Right renal cortex interstitium (tissue), 3 donors: ENCODE measurements at regions not wholly inside any gene's neighbourhood (a gene's known extent, or its start where the extent isn't known, plus 50 kb on each side); places are given as distances from the start of the nearest gene placed in this dataset.
"Not testable (repeated sequence)": the region's sequence is repeated elsewhere in the genome, so short reads cannot be mapped to it uniquely, and the experiment has no call there.

Source experiments
- DNase-seq, 3 donors: peaks; one replicate each; pipeline ENCODE4 v3.0.0-alpha.2; 2013; ENCODE audit warnings: low read depth in 3 of 3, low spot score in 2 of 3

GRCh38 chr14:30252783-30253674 is 305.9 kb upstream of the G2E3 start:
- no peak for DNase-seq

DNA sequence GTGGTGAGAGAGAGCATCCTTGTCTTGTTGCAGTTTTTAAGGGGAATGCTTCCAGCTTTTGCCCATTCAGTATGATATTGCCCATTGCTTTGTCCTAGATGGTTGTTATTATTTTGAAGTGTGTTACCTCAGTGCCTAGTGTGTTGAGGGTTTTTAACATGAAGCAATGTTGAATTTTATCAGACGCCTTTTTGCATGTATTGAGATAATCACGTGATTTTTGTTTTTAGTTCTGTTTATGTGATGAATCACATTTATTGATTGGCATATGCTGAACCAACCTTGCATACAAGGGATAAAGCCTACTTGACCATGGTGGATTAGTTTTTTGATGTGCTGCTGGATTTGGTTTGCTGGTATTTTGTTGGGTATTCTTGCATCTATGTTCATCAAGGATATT is 302.3 kb upstream of the G2E3 start:
- DNase-seq, result no peak

GRCh38 chr14:30257946-30258661 is 300.9 kb upstream of the G2E3 start:
- no peak for DNase-seq

DNA sequence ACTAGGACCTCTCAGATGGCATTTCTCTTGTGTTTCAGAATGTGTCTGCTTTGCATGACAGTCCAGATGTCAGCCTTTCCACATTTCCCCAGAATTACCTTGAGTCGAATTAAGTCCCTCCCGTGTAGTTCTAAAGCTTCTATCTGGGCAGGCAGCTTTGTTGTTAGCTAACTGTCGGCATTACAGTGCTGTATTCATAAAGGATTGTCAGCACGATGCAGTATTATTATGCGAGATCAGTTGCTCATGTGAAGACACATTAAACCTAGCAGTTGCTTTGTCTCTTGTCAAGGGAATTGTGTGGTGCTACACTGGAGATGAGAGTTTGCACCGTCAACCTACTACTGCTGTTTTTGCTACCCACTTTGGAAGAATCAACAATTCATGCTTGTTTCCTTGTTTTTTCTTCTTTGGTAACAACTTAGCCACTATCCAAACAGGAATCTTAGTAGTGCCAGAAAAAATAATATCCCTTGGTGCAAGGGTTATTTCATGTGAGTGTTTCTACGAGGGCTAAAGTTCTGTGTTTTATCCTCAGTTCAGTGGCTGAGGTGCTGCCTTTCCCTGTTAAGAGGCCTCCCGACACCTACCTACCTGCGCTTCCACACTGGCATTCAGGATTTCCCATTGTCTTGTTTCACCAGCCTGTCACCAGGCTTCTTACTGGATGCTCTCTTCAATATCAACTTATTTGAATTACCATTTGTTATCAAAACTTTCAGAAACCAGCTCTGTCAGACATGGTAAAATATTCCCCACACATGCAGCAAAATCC is 297.9 kb upstream of the G2E3 start:
- DNase-seq, result no peak

- DNase-seq, result no peak
These were observed 294.8 kb upstream of the G2E3 start for GRCh38 chr14:30264161-30264560.

GRCh38 chr14:30266290-30266689 is 292.7 kb upstream of the G2E3 start:
- no peak for DNase-seq

DNA sequence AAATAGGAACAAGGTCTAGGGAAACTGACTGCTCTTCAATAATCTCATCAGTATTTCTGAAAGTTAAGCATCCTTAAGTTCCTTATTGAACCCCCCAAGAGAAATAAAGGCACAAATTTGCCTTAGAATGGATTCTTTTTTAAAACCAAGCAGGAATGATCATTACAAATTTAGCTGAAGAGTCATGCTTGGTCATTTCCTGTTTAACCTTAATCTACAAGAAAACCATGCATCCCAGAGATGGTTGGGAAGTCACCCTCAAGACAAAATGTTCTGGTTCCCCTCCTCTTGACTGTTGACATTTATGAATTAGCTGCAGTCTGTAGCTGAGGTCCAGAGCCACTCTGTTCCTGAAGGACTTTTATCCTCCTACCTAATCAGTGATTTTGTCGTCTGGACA is 291.8 kb upstream of the G2E3 start:
- DNase-seq, result no peak

DNA sequence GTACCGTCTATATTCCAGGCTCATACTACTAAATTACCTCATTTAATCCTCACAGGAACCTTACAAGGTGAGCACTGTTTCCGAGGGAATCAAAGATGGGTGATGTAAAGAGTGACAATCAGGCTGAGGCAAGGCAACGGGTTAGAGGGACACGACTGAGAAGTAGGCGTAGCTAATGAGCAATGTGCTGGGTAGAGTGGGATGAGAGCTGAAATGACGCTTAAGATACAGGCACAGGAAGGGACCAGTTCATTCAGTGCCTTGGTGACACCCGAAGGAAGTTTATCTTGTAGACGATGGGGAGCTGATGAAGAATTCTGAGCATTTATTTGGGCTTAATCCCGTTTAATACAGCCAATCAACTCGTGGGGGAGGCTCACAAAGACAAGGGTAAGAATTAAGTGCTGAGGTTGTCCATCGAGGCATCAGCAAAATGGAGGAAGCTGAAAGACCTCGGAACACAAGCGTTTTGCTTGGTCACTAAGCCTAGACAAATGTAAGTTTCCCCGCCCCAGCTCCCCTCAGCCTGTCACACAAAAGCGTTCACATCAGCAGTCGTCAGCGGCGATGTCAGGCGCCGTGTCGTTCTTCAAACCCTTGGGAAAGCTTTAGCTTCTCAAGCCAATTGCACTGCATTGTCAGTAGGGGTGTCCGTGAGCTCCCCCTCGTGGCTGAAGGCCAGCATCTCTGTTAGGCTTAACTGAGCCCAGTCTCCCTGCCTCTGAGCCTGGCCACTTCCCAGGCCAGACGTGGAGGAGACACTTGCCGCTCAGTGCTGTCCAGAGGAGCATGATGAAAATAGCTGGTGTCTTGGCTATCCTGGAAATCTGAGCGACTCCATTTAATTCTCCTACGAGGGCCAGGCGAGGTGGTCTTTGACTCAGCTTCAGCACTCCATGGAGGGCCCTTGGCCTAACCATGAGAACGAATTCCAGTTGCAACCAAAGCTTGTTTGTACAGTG is 288.5 kb upstream of the G2E3 start:
- DNase-seq, result peak; percentile 55 to 68 (median 64)

GRCh38 chr14:30271811-30272323 is 287.1 kb upstream of the G2E3 start:
- DNase-seq, result no peak

DNA sequence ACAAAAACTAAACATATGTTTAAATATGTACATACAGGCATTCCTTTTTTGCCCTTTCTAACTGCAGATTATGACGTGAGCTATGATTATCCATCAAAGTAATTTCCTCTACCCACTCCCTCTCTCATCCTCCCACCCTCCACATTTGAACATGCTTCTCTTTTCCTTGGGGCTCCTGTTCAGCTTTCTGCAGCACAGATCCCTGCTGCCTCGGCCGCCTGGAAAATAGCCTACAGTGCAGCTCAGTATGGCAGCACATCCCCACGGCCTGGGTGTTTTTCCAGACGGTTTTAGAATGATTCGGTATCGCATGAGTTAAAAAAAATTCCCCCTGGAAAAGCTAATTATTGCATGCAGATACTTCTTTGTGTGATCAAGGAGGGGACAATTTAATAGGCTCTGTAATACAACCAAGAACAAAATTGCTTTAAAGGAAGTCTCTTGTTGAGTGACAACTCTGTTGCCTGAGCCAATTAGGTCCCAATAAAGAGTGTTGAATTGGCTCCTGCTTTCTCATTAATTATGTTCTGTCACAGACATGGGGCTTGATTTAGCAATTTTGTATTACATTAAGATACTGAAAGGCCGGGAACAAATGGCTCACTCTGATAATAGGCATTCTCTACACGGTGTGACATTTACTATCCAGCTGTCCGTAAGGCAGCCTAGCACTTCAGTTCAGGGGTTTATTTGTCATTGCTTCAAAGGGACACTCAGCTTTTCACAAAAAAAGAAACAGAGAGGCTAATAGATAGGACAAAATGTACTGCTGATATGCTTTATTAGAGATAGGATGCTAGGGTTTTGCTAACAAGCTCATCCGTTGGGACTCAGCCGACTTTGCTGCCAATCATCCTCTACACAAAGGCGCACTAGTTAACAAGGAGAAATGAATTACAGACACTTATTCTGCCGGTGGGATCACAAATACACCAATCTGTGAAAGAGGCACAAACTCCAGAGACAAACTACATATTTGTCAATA is 285.8 kb upstream of the G2E3 start:
- no peak for DNase-seq

GRCh38 chr14:30275604-30276003 is 283.4 kb upstream of the G2E3 start:
- no peak for DNase-seq

GRCh38 chr14:30277268-30277667 is 281.7 kb upstream of the G2E3 start:
- DNase-seq, result no peak

- not testable (repeated sequence) for DNase-seq
These were observed 280.1 kb upstream of the G2E3 start for GRCh38 chr14:30278856-30279255.

GRCh38 chr14:30283822-30284446 is 275.0 kb upstream of the G2E3 start:
- DNase-seq, result no peak

DNA sequence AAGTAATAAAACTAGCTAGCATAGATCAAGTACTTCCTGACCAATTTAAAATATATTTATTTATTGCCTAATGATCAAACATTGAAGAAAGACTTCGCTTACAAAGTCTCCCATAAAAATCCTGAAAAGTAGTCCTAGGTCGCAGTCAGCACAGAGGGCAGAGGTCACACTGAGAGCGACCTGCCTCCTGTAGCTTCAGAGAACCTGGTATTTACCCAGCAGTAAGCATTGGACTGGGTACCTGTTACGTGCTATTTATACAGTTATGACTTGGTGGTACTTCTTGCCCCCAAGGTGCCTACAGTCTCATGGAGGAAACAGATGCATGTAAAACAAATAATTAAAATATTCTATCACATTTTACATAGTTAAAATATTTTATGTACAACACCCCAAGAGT is 274.1 kb upstream of the G2E3 start:
- no peak for DNase-seq

DNA sequence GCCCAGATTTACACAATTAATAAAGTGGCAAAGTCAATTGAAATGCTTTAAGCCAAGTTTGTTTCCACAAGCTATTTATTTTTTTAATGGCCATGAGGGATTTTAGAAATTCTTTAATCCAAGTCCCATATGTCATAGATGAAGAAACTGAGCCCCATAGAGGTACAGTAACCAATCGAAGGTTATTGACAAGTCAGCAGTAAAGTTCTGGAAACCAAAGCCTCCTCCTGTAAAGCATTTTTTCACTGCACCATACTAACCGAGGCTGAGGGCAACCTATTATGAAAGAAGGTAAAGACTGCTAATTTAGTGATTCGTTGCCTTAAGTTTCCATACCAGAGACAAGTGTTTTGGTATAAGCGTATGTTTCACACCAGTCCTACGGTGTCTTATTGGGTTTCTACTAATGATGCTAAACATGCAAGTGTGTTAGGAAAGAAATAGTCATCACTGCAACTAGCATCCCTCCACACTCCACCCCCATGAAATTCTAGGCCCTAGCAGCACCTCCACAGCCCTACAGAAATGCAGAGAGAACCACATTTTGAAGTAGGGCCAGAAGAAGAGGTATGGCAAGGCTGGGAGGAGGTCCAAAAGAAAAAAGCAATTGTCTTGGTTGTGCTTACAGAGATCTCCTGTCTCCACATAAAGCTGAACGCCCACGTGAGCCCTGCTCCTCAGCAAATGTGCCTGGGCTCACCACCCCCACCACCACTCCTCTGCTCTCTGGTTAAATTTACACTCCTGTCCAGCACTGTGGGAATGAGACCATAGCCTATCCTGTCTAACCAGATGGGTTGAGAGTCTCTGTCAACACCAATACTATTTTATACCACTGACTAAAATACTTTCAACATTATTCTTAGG is 271.1 kb upstream of the G2E3 start:
- DNase-seq, result no peak

DNA sequence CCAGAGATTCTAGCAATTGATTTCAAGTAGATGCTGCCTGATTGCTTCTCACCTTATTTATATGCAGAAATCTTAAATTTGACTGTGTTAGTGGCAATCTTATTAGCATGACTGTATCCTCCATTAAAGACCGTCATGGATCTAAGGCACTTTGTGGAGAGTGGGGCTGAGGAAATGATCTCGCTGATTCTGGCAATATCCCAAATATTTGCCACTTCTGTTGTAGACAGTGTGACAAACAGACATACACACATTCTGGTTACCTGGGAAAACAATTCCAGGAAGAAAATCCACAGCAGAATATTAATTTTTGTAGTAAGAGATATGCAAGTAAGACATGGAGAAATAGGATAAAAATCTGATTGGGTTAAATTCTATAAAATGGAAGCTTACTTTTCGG is 269.0 kb upstream of the G2E3 start:
- no peak for DNase-seq
